CD4-positive, alpha-beta T cell treated with Interleukin-12 subunit alpha and Interleukin-12 subunit beta, for 1 hour (primary cell): ENCODE measurements at regions not wholly inside any gene's neighbourhood (a gene's known extent, or its start where the extent isn't known, plus 50 kb on each side); places are given as distances from the start of the nearest gene placed in this dataset.
"Not testable (repeated sequence)": the region's sequence is repeated elsewhere in the genome, so short reads cannot be mapped to it uniquely, and the experiment has no call there.

Experiments
- DNase-seq: peaks from one replicate; pipeline ENCODE4 v3.0.0-alpha.2; 2020

GRCh38 chr16:52234626-52235025 lies 312.3 kb downstream of the TOX3 start:
- DNase-seq, result no peak

GRCh38 chr16:52229471-52229870 lies 317.5 kb downstream of the TOX3 start:
- no peak for DNase-seq

GRCh38 chr16:52227851-52228250 lies 319.1 kb downstream of the TOX3 start:
- DNase-seq, result no peak

GRCh38 chr16:52212841-52213240 lies 334.1 kb downstream of the TOX3 start:
- no peak for DNase-seq

GRCh38 chr16:52209227-52209626 lies 337.7 kb downstream of the TOX3 start:
- no peak for DNase-seq

- DNase-seq, result no peak
Measured at GRCh38 chr16:52203096-52203495, 343.8 kb downstream of the TOX3 start.

GRCh38 chr16:52193441-52193840 lies 353.5 kb downstream of the TOX3 start:
- no peak for DNase-seq

- peak; percentile 39 for DNase-seq
Measured at GRCh38 chr16:52191531-52192134, 355.3 kb downstream of the TOX3 start.

GRCh38 chr16:52184336-52184735 lies 362.6 kb downstream of the TOX3 start:
- DNase-seq, result no peak

- no peak for DNase-seq
Measured at GRCh38 chr16:52182840-52183239, 364.1 kb downstream of the TOX3 start.

- no peak for DNase-seq
Measured at GRCh38 chr16:52174168-52174567, 372.8 kb downstream of the TOX3 start.

GRCh38 chr16:52171481-52171880 lies 375.5 kb downstream of the TOX3 start:
- DNase-seq, result no peak

GRCh38 chr16:52167328-52167727 lies 379.6 kb downstream of the TOX3 start:
- no peak for DNase-seq

- DNase-seq, result no peak
Measured at GRCh38 chr16:52165961-52166360, 381.0 kb downstream of the TOX3 start.

GRCh38 chr16:52149003-52149402 lies 397.9 kb downstream of the TOX3 start:
- no peak for DNase-seq

GRCh38 chr16:52141871-52142270 lies 405.1 kb downstream of the TOX3 start:
- DNase-seq, result no peak

- no peak for DNase-seq
Measured at GRCh38 chr16:52128361-52128760, 418.6 kb downstream of the TOX3 start.

GRCh38 chr16:52123842-52124241 lies 423.1 kb downstream of the TOX3 start:
- DNase-seq, result no peak

- no peak for DNase-seq
Measured at GRCh38 chr16:52123061-52123839, 423.7 kb downstream of the TOX3 start.

- DNase-seq, result no peak
Measured at GRCh38 chr16:52117171-52117570, 429.8 kb downstream of the TOX3 start.

GRCh38 chr16:52114379-52114778 lies 432.6 kb downstream of the TOX3 start:
- no peak for DNase-seq

GRCh38 chr16:52113533-52114183 lies 433.3 kb downstream of the TOX3 start:
- DNase-seq, result no peak

GRCh38 chr16:52104993-52105392 lies 441.9 kb downstream of the TOX3 start:
- not testable (repeated sequence) for DNase-seq

GRCh38 chr16:52103791-52104190 lies 443.2 kb downstream of the TOX3 start:
- no peak for DNase-seq
